Tibial nerve (tissue), 4 donors: ENCODE measurements at regions not wholly inside any gene's neighbourhood (a gene's known extent, or its start where the extent isn't known, plus 50 kb on each side); places are given as distances from the start of the nearest gene placed in this dataset.

Experiments used
- CTCF ChIP-seq, 5 experiments: fragments of 200-600 bp in 3 of 5; fragments of 450-650 bp in 2 of 5; sonication (generic) in 3 of 5; IDR thresholded peaks; one replicate each; pipeline ENCODE4 v1.5.1; 2016 to 2019; ENCODE audit warnings: antibody characterized with exemption in 5 of 5, mild to moderate bottlenecking in 3 of 5, moderate library complexity in 2 of 5
- EP300 ChIP-seq, 2 donors: sonication (generic); formaldehyde crosslinking; IDR thresholded peaks; one replicate each; pipeline ENCODE4 v1.6.1; 2017; ENCODE audit warnings: antibody characterized with exemption in 2 of 2, mild to moderate bottlenecking in 1 of 2
- POLR2A ChIP-seq, 2 donors: fragments of 450-650 bp; IDR thresholded peaks; one replicate each; pipeline ENCODE4 v1.6.1; 2017; ENCODE audit warnings: antibody characterized with exemption in 2 of 2, mild to moderate bottlenecking in 2 of 2, moderate library complexity in 2 of 2

GRCh38 chr6:142014515-142014914 lies 118.2 kb upstream of the GJE1 start:
- TF ChIP-seq CTCF (IDR thresholded peaks at IDR 0.05): no peak
- no peak for TF ChIP-seq EP300 (IDR thresholded peaks at IDR 0.05)
- TF ChIP-seq POLR2A (IDR thresholded peaks at IDR 0.05): no peak
